Testis (tissue), 2 donors: ENCODE measurements at regions not wholly inside any gene's neighbourhood (a gene's known extent, or its start where the extent isn't known, plus 50 kb on each side); places are given as distances from the start of the nearest gene placed in this dataset.

Experiments used
- CTCF ChIP-seq, 3 experiments: fragments of 450-650 bp in 2 of 3; fragments of 200-600 bp in 1 of 3; sonication (generic) in 1 of 3; IDR thresholded peaks; one replicate each; pipeline ENCODE4 v1.5.1; 2016 to 2019; ENCODE audit warnings: antibody characterized with exemption in 3 of 3, mild to moderate bottlenecking in 2 of 3, moderate library complexity in 1 of 3
- POLR2A ChIP-seq: fragments of 450-650 bp; IDR thresholded peaks from one replicate; pipeline ENCODE4 v1.6.1; 2017; ENCODE audit warnings: antibody characterized with exemption, mild to moderate bottlenecking, moderate library complexity

GRCh38 chr20:47974234-47974878 is 189.1 kb upstream of the SULF2 start:
- no peak for TF ChIP-seq CTCF (IDR thresholded peaks at IDR 0.05)
- TF ChIP-seq POLR2A = no peak
